Kidney (tissue), 13 donors: ENCODE measurements at regions not wholly inside any gene's neighbourhood (a gene's known extent, or its start where the extent isn't known, plus 50 kb on each side); places are given as distances from the start of the nearest gene placed in this dataset.

Experiments
- DNase-seq, 5 donors: peaks; one replicate each; pipeline ENCODE4 v3.0.0-alpha.2; 2013 to 2020
- FAIRE-seq: peaks from 2 replicates; lab custom pipeline; 2012; peaks lifted over from hg19 to GRCh38; lab: Jason Lieb, UNC
- H3K27ac ChIP-seq, 2 donors: one replicate each; pipeline ENCODE4 v1.7.0; 2013; ENCODE audit warnings: low read depth in 2 of 2, low read length in 2 of 2, inconsistent platforms in 1 of 2
- H3K27me3 ChIP-seq: one replicate; pipeline ENCODE4 v1.7.1; 2013; ENCODE audit warnings: low read length, inconsistent platforms; ENCODE audit not compliant: control insufficient read depth, insufficient read depth
- H3K36me3 ChIP-seq, 3 donors: one replicate each; pipeline versions ENCODE4 v1.7.0 to v1.7.1; 2013; ENCODE audit warnings: low read length in 3 of 3, control low read depth in 1 of 3, inconsistent platforms in 1 of 3; ENCODE audit not compliant: insufficient read depth in 3 of 3, control insufficient read depth in 2 of 3
- H3K4me1 ChIP-seq, 3 donors: one replicate each; pipeline versions ENCODE4 v1.7.0 to v1.7.1; 2013; ENCODE audit warnings: low read length in 3 of 3, inconsistent platforms in 1 of 3, low read depth in 1 of 3; ENCODE audit not compliant: control insufficient read depth in 2 of 3, insufficient read depth in 2 of 3
- H3K4me3 ChIP-seq, 3 donors: one replicate each; pipeline versions ENCODE4 v1.7.0 to v1.8.1; 2013; ENCODE audit warnings: low read length in 3 of 3, control low read depth in 1 of 3, inconsistent platforms in 1 of 3
- H3K9ac ChIP-seq, 3 donors: one replicate each; pipeline versions ENCODE4 v1.7.0 to v1.7.1; 2013; ENCODE audit warnings: low read length in 3 of 3, control low read depth in 1 of 3, inconsistent platforms in 1 of 3
- H3K9me3 ChIP-seq, 3 donors: one replicate each; pipeline versions ENCODE4 v1.7.0 to v1.7.1; 2013; ENCODE audit warnings: low read length in 3 of 3, control low read depth in 1 of 3, inconsistent platforms in 1 of 3; ENCODE audit not compliant: control insufficient read depth in 2 of 3, insufficient read depth in 1 of 3
- intact Hi-C: fragments of 100-400 bp; cut with DNase I; formaldehyde crosslinking; loops from one replicate; pipeline ENCODE4 v1.11.1; 2022
- TF ChIP-seq, protein P1 (sequence below): IDR thresholded peaks from 3 replicates; pipeline ENCODE4 v1.5.1; 2012; ENCODE audit warnings: mild to moderate bottlenecking, moderate library complexity, borderline replicate concordance; ENCODE audit not compliant: insufficient read depth; ENCODE audit errors: extremely low read depth
- donor health status: control.
- donor health status: control.
- donor health status: control.
- donor health status: control.
- donor health status: control.
- donor health status: DM: yes; HTN: yes; CAD: no.
- donor health status: Normal renal cell carcinoma (clear cell type).

GRCh38 chr3:178325330-178325729 lies 210.9 kb upstream of the KCNMB2 start:
- H3K9me3 ChIP-seq = no peaks in the 10 kb centered on the region
- DNase-seq (peak in 2 of 5 donors; percentile 63 to 71), FAIRE-seq (peak; percentile 93)
- H3K9ac ChIP-seq = no peak overlapping the region
- H3K4me3 ChIP-seq = no peak overlapping the region
- no peaks in the 10 kb centered on the region for H3K27me3 ChIP-seq
- no peak overlapping the region for H3K27ac ChIP-seq
- peaks cover 0 to 5% (median 0%) of the 10 kb centered on the region in 3 donors for H3K4me1 ChIP-seq
- intact Hi-C loops = loop anchor here (10.0 kb wide), 1 partner anchor 1131 kb away; the partner anchor contains the start of gene TBL1XR1
- TF ChIP-seq, protein P1, sequence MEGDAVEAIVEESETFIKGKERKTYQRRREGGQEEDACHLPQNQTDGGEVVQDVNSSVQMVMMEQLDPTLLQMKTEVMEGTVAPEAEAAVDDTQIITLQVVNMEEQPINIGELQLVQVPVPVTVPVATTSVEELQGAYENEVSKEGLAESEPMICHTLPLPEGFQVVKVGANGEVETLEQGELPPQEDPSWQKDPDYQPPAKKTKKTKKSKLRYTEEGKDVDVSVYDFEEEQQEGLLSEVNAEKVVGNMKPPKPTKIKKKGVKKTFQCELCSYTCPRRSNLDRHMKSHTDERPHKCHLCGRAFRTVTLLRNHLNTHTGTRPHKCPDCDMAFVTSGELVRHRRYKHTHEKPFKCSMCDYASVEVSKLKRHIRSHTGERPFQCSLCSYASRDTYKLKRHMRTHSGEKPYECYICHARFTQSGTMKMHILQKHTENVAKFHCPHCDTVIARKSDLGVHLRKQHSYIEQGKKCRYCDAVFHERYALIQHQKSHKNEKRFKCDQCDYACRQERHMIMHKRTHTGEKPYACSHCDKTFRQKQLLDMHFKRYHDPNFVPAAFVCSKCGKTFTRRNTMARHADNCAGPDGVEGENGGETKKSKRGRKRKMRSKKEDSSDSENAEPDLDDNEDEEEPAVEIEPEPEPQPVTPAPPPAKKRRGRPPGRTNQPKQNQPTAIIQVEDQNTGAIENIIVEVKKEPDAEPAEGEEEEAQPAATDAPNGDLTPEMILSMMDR = peak; percentile 28
- no peaks in the 10 kb centered on the region for H3K36me3 ChIP-seq

- no peaks in the 10 kb centered on the region for H3K9me3 ChIP-seq
- DNase-seq = no peak
- H3K4me3 ChIP-seq = no peak overlapping the region
- intact Hi-C loops = loop anchor here (10.0 kb wide), 1 partner anchor 1135 kb away; the partner anchor contains the start of gene TBL1XR1
- no peak for FAIRE-seq
- H3K36me3 ChIP-seq = no peaks in the 10 kb centered on the region
- no peaks in the 10 kb centered on the region for H3K27me3 ChIP-seq
- no peaks in the 10 kb centered on the region for H3K4me1 ChIP-seq
- no peak overlapping the region for H3K27ac ChIP-seq
- no peak overlapping the region for H3K9ac ChIP-seq
- TF ChIP-seq, protein P1 = no peak
Observed at GRCh38 chr3:178329936-178330335, 206.3 kb upstream of the KCNMB2 start.

DNA sequence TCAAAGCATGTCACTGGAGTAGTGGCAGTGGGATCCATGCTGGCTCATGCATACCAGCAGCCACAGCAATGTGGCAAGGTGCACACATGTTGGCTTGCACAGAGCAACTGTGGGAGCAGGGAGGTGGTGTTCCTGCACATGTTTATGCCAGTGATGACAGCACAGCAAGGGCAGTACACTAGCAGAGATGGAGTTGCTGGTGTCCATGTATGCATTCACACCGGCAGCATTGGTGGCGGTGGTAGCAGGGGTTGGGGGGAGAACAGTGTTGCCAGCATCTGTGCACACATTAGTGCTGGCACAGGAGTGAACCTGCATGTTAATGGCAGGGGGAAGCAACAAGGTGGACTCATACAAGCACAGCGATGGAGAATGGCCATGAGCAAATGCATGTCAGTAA lies 202.0 kb upstream of the KCNMB2 start:
- H3K36me3 ChIP-seq = no peaks in the 10 kb centered on the region
- no peak overlapping the region for H3K9ac ChIP-seq
- H3K27ac ChIP-seq = no peak overlapping the region
- no peak overlapping the region for H3K4me3 ChIP-seq
- peak in 1 of 5 donors; percentile 12 for DNase-seq
- no peaks in the 10 kb centered on the region for H3K9me3 ChIP-seq
- H3K4me1 ChIP-seq = no peaks in the 10 kb centered on the region
- H3K27me3 ChIP-seq = no peaks in the 10 kb centered on the region
- intact Hi-C loops = no loop called here
- FAIRE-seq = no peak
- TF ChIP-seq, protein P1 = no peak

DNA sequence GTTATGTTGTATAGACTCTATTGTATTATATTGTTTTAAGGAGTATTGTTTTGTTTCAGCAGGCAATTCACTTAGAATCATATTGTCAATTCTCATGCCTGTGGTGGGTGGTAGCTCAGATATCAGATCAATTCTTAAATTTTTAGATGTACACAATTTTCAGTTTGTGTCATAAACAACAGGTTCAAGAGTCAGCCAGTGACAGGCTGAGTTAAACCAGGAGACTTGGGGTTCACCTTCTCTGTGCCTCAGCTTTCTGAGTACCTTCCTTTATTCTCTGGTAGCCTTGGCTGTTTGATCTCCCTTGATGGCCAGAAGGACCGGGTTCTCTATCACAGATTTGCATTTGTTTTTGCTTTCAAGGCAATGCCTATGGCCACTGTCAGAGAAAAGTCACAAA lies 199.9 kb upstream of the KCNMB2 start:
- no peak overlapping the region for H3K4me3 ChIP-seq
- TF ChIP-seq, protein P1 = no peak
- H3K36me3 ChIP-seq = no peaks in the 10 kb centered on the region
- no peak for FAIRE-seq
- no peak overlapping the region for H3K9ac ChIP-seq
- H3K9me3 ChIP-seq = no peaks in the 10 kb centered on the region
- no peaks in the 10 kb centered on the region for H3K4me1 ChIP-seq
- intact Hi-C loops = no loop called here
- H3K27ac ChIP-seq = no peak overlapping the region
- no peak for DNase-seq
- H3K27me3 ChIP-seq = no peaks in the 10 kb centered on the region
